Left ventricle myocardium inferior (tissue), 1 donor: ENCODE measurements at regions not wholly inside any gene's neighbourhood (a gene's known extent, or its start where the extent isn't known, plus 50 kb on each side); places are given as distances from the start of the nearest gene placed in this dataset.
A peak's percentile ranks its signal among the peaks of the same experiment; 100 is the strongest.
"Not testable (repeated sequence)": the region's sequence is repeated elsewhere in the genome, so short reads cannot be mapped to it uniquely, and the experiment has no call there.

Source experiments
- DNase-seq: peaks from one replicate; pipeline ENCODE4 v3.0.0-alpha.2; 2020
- H3K27ac ChIP-seq: fragments of 200-600 bp; replicated peaks from 2 replicates; pipeline ENCODE4 v1.8.0; 2021
- H3K27me3 ChIP-seq: fragments of 200-600 bp; 2 replicates; pipeline ENCODE4 v1.8.0; 2021; ENCODE audit warnings: low read depth
- H3K36me3 ChIP-seq: fragments of 200-600 bp; 2 replicates; pipeline ENCODE4 v1.8.0; 2021
- H3K4me1 ChIP-seq: fragments of 200-600 bp; 2 replicates; pipeline ENCODE4 v1.8.0; 2021
- H3K4me3 ChIP-seq: fragments of 200-600 bp; 2 replicates; pipeline ENCODE4 v1.8.0; 2021; ENCODE audit warnings: mild to moderate bottlenecking, moderate library complexity
- H3K9me3 ChIP-seq: fragments of 200-600 bp; replicated peaks from 2 replicates; pipeline ENCODE4 v1.8.0; 2021
- intact Hi-C: fragments of 100-400 bp; cut with micrococcal nuclease; formaldehyde crosslinking; loops from one replicate; pipeline ENCODE4 v1.11.0; 2022
- TF ChIP-seq, protein P1 (sequence below): fragments of 200-600 bp; IDR thresholded peaks from 2 replicates; pipeline ENCODE4 v1.8.0; 2021; ENCODE audit warnings: antibody characterized with exemption, mild to moderate bottlenecking, borderline replicate concordance
- donor health status: DM: no; HTN: yes; CAD: no; lungs with severe emphysema.

- TF ChIP-seq, protein P1, sequence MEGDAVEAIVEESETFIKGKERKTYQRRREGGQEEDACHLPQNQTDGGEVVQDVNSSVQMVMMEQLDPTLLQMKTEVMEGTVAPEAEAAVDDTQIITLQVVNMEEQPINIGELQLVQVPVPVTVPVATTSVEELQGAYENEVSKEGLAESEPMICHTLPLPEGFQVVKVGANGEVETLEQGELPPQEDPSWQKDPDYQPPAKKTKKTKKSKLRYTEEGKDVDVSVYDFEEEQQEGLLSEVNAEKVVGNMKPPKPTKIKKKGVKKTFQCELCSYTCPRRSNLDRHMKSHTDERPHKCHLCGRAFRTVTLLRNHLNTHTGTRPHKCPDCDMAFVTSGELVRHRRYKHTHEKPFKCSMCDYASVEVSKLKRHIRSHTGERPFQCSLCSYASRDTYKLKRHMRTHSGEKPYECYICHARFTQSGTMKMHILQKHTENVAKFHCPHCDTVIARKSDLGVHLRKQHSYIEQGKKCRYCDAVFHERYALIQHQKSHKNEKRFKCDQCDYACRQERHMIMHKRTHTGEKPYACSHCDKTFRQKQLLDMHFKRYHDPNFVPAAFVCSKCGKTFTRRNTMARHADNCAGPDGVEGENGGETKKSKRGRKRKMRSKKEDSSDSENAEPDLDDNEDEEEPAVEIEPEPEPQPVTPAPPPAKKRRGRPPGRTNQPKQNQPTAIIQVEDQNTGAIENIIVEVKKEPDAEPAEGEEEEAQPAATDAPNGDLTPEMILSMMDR, result no peak
- intact Hi-C loops, result no loop called here
- Histone ChIP-seq H3K9me3 (no peaks in the 10 kb centered on the region), H3K27me3 (no peaks in the 10 kb centered on the region), H3K27ac (peak overlapping the region; percentile 92), H3K4me1 (peaks cover 14% of the 10 kb centered on the region), H3K4me3 (peak overlapping the region; percentile 75), H3K36me3 (no peaks in the 10 kb centered on the region)
- DNase-seq, result peak; percentile 90
These were observed 133.3 kb downstream of the TBC1D2B start for GRCh38 chr15:77944002-77944867.

GRCh38 chr15:77942611-77943211 lies 134.8 kb downstream of the TBC1D2B start:
- no peaks in the 10 kb centered on the region for H3K9me3 ChIP-seq
- TF ChIP-seq, protein P1, result no peak
- no peaks in the 10 kb centered on the region for H3K27me3 ChIP-seq
- H3K36me3 ChIP-seq, result no peaks in the 10 kb centered on the region
- H3K4me3 ChIP-seq, result no peak overlapping the region
- intact Hi-C loops, result no loop called here
- DNase-seq, result no peak
- no peak overlapping the region for H3K27ac ChIP-seq
- peaks cover 14% of the 10 kb centered on the region for H3K4me1 ChIP-seq

DNA sequence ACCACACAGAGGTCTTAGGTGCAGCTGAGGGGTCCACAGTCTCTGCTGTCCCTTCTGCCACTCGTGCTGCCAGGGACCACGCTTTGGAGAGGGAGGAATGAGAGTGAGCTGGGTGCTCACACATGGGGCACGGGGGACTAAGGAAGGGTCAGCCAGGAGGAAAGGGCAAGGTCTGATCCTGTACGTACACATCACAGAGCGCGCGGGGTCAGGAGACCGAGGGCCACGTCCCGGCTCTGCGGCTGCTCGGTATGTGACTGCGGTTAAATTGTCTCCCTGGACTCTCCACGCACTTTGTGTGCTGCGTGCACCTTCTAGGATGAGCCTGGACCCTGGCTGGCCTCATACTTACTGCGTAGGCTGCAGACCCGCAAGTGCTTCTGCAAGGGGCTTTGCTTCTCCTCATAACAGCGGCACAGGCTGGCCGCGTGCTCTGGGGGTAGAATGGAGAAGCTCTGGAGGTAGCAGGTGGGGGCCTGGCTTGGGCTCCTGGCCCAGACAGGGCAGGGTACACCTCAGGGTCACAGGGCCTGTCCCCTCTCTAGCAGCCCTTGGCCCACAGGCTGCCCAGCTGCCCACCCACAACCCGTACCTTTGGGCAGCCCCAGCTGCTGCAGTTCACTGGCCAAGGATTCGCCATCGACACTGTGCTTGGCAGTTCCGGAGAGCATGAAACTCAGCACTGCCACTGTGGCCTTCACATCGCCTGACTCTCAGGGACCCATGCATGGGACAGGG lies 136.3 kb downstream of the TBC1D2B start:
- H3K27me3 ChIP-seq, H3K36me3 ChIP-seq, H3K4me3 ChIP-seq, intact Hi-C loops, DNase-seq, H3K9me3 ChIP-seq, H3K27ac ChIP-seq: not testable (repeated sequence)
- H3K4me1 ChIP-seq, result peaks cover 14% of the 10 kb centered on the region

DNA sequence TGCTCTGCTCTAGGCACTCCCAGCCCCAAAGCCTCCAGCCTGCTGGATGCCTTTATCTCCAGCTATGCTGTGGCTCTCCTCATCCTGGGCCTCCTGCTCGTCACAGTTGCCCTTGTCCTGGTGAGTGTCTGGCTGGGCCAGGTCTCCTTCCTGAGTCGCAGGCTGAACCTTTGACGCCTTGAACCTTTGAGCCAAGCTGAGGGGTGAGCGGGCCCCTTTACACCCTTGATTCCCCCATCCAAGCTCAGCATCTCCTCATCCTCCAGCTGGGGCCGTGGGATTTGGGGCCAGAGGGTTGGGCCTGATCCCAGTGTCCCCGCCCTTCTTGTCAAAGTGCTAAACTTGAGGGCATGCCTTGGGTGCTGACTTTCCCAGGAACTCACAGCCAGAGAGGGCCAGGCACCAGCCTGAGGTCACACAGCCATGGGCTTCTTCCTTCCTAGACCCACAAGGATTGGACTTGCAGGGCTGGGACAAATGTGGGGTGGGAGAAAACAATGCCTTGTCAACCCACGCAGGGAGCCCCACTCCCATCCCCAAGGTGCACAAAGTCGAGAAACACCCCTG lies 137.0 kb downstream of the TBC1D2B start:
- Histone ChIP-seq H3K27me3 (no peaks in the 10 kb centered on the region), H3K9me3 (no peaks in the 10 kb centered on the region), H3K36me3 (no peaks in the 10 kb centered on the region), H3K4me1 (peaks cover 14% of the 10 kb centered on the region), H3K27ac (no peak overlapping the region), H3K4me3 (no peak overlapping the region)
- intact Hi-C loops, result no loop called here
- DNase-seq, result no peak
- TF ChIP-seq, protein P1, result no peak

DNA sequence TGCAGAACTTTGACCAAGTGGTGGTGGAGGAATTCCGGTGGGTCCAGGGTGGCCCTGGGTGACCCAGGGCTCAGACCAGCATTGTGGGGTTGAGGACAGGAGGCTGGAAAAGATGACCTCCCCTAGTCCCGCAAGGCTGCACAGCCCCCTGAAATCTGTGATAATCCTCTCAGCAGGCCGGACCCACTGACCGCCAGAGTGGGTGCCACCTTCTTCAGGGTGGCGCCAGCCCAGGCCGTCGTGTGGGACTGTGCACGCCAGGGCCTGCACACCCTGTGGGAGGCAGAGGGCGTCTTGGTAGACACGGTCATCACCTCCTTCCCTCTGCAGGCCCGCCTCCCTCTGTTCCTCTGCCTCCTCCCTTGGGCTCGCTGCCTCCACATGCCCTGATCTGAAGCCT lies 137.7 kb downstream of the TBC1D2B start:
- H3K36me3 ChIP-seq, result no peaks in the 10 kb centered on the region
- TF ChIP-seq, protein P1, result no peak
- no peaks in the 10 kb centered on the region for H3K27me3 ChIP-seq
- no peak overlapping the region for H3K27ac ChIP-seq
- DNase-seq, result no peak
- peaks cover 9% of the 10 kb centered on the region for H3K4me1 ChIP-seq
- no peaks in the 10 kb centered on the region for H3K9me3 ChIP-seq
- intact Hi-C loops, result no loop called here
- no peak overlapping the region for H3K4me3 ChIP-seq

- H3K9me3 ChIP-seq, H3K27ac ChIP-seq, DNase-seq, intact Hi-C loops, H3K4me3 ChIP-seq, H3K27me3 ChIP-seq, H3K36me3 ChIP-seq, H3K4me1 ChIP-seq: not testable (repeated sequence)
These were observed 138.5 kb downstream of the TBC1D2B start for GRCh38 chr15:77939026-77939425.

GRCh38 chr15:77938546-77938945 lies 139.0 kb downstream of the TBC1D2B start:
- H3K4me1 ChIP-seq, H3K27ac ChIP-seq, DNase-seq, H3K4me3 ChIP-seq, intact Hi-C loops, H3K36me3 ChIP-seq, H3K9me3 ChIP-seq, H3K27me3 ChIP-seq: not testable (repeated sequence)

GRCh38 chr15:77936567-77936966 lies 140.9 kb downstream of the TBC1D2B start:
- H3K36me3 ChIP-seq, intact Hi-C loops, H3K27ac ChIP-seq, DNase-seq, H3K4me3 ChIP-seq, H3K4me1 ChIP-seq, H3K27me3 ChIP-seq, H3K9me3 ChIP-seq: not testable (repeated sequence)

DNA sequence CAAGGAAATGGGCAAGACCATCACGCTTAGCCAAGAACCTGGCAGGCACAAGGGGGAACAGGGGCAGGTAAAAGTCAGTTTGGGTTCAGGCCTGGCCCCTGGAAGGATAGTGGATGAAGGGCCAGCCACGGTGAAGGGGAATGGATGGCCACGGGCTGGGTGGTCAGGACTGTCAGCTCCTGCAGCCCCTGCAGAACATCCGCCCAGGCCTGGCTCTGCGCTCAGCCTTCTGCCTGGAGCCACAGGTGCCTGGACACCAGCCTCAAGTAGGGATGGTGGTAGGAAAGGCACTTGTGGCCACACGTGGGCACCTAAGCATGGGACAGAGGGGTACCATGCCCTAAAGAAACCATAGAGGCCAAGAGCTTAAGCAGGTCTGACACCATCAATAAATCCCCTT lies 143.0 kb downstream of the TBC1D2B start:
- H3K36me3 ChIP-seq, intact Hi-C loops, DNase-seq, H3K4me1 ChIP-seq, H3K27ac ChIP-seq, H3K4me3 ChIP-seq, H3K9me3 ChIP-seq, H3K27me3 ChIP-seq: not testable (repeated sequence)
